Ovary (tissue), 3 donors: ENCODE measurements at regions not wholly inside any gene's neighbourhood (a gene's known extent, or its start where the extent isn't known, plus 50 kb on each side); places are given as distances from the start of the nearest gene placed in this dataset.

Experiments used
- CTCF ChIP-seq, 3 donors: fragments of 450-650 bp in 2 of 3; fragments of 200-600 bp in 1 of 3; IDR thresholded peaks; one replicate each; pipeline versions ENCODE4 v1.5.1 to v1.8.0; 2016 to 2022; ENCODE audit warnings: antibody characterized with exemption in 3 of 3, mild to moderate bottlenecking in 1 of 3
- POLR2A ChIP-seq: fragments of 450-650 bp; IDR thresholded peaks from one replicate; pipeline ENCODE4 v1.6.1; 2017; ENCODE audit warnings: antibody characterized with exemption, mild to moderate bottlenecking, moderate library complexity
- donor health status: DM: no; HTN: no; CAD: no.

DNA sequence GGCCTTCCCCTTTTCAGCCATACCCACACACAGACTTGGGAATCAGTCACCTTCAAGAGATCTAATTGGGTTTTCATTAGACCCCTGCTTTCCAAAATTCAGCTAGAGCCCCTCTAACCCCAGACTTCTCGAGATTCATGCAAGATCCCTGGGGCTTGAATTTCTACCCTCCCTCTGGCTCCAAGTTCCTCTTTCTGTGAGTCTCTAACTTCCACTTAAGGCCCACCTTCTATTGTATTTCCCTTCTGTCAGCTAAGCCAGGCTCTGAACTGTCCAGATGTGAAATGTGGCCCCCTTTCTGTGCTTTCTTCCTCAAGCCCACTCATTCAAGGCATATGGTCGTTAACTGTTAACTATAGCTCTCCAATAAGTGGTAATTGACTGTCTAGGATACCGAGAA lies 132.2 kb downstream of the ZNF365 start:
- no peak for TF ChIP-seq CTCF (IDR thresholded peaks at IDR 0.05)
- TF ChIP-seq POLR2A = no peak
